Calu3 (cell line): ENCODE measurements at regions not wholly inside any gene's neighbourhood (a gene's known extent, or its start where the extent isn't known, plus 50 kb on each side); places are given as distances from the start of the nearest gene placed in this dataset.
"Not testable (repeated sequence)": the region's sequence is repeated elsewhere in the genome, so short reads cannot be mapped to it uniquely, and the experiment has no call there.

ENCODE experiments used
- BruUV-seq: library from RNA; stranded (reverse); fragments of 400-500 nt; replicated peaks from 2 replicates; lab custom pipeline; 2021; lab: Mats Ljungman, UMichigan
- CTCF ChIA-PET: fragments of 300-600 bp; sonication (Branson Sonifier 250); formaldehyde crosslinking; loops from one replicate; lab custom pipeline; 2022; ENCODE audit warnings: antibody characterized with exemption; lab: Charles Lee
- DNase-seq: peaks from one replicate; pipeline ENCODE4 v3.0.0; 2022
- H3K27ac Mint-ChIP-seq: one replicate; pipeline ENCODE4 v1.8.0; 2022; ENCODE audit warnings: mixed read lengths; ENCODE audit not compliant: unreplicated experiment
- H3K27me3 Mint-ChIP-seq: one replicate; pipeline ENCODE4 v1.8.0; 2022; ENCODE audit warnings: mixed read lengths; ENCODE audit not compliant: unreplicated experiment
- H3K36me3 Mint-ChIP-seq: one replicate; pipeline ENCODE4 v1.8.0; 2022; ENCODE audit warnings: mild to moderate bottlenecking, moderate library complexity, mixed read lengths; ENCODE audit not compliant: insufficient read depth, unreplicated experiment
- H3K4me1 Mint-ChIP-seq: one replicate; pipeline ENCODE4 v1.8.0; 2022; ENCODE audit warnings: mild to moderate bottlenecking, low read depth, mixed read lengths; ENCODE audit not compliant: unreplicated experiment
- H3K4me3 Mint-ChIP-seq: one replicate; pipeline ENCODE4 v1.8.0; 2022; ENCODE audit warnings: mild to moderate bottlenecking, low read depth, moderate library complexity, mixed read lengths; ENCODE audit not compliant: unreplicated experiment
- H3K9me3 Mint-ChIP-seq: one replicate; pipeline ENCODE4 v1.8.0; 2022; ENCODE audit warnings: low read depth, mixed read lengths; ENCODE audit not compliant: unreplicated experiment
- intact Hi-C: fragments of 100-400 bp; cut with micrococcal nuclease; formaldehyde crosslinking; loops from one replicate; pipeline ENCODE4 v1.10.0; 2022; ENCODE audit not compliant: unreplicated experiment
- TF ChIP-seq, protein P1 (sequence below): fragments of 200-600 bp; IDR thresholded peaks from one replicate; pipeline ENCODE4 v1.8.0; 2022; ENCODE audit warnings: antibody characterized with exemption; ENCODE audit not compliant: unreplicated experiment

GRCh38 chr3:176106380-176106779 lies 1090.9 kb downstream of the TBL1XR1 start:
- CTCF ChIA-PET: no interaction called here
- H3K36me3 Mint-ChIP-seq: no peaks in the 10 kb centered on the region
- no peaks in the 10 kb centered on the region for H3K4me1 Mint-ChIP-seq
- TF ChIP-seq, protein P1, sequence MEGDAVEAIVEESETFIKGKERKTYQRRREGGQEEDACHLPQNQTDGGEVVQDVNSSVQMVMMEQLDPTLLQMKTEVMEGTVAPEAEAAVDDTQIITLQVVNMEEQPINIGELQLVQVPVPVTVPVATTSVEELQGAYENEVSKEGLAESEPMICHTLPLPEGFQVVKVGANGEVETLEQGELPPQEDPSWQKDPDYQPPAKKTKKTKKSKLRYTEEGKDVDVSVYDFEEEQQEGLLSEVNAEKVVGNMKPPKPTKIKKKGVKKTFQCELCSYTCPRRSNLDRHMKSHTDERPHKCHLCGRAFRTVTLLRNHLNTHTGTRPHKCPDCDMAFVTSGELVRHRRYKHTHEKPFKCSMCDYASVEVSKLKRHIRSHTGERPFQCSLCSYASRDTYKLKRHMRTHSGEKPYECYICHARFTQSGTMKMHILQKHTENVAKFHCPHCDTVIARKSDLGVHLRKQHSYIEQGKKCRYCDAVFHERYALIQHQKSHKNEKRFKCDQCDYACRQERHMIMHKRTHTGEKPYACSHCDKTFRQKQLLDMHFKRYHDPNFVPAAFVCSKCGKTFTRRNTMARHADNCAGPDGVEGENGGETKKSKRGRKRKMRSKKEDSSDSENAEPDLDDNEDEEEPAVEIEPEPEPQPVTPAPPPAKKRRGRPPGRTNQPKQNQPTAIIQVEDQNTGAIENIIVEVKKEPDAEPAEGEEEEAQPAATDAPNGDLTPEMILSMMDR: no peak
- H3K9me3 Mint-ChIP-seq: peaks cover 2% of the 10 kb centered on the region
- intact Hi-C loops: no loop called here
- BruUV-seq: no TSS peak
- no peak overlapping the region for H3K4me3 Mint-ChIP-seq
- DNase-seq: no peak
- H3K27me3 Mint-ChIP-seq: no peaks in the 10 kb centered on the region
- no peak overlapping the region for H3K27ac Mint-ChIP-seq

GRCh38 chr3:176097027-176097426 lies 1100.3 kb downstream of the TBL1XR1 start:
- peaks cover 2% of the 10 kb centered on the region for H3K9me3 Mint-ChIP-seq
- no TSS peak for BruUV-seq

DNA sequence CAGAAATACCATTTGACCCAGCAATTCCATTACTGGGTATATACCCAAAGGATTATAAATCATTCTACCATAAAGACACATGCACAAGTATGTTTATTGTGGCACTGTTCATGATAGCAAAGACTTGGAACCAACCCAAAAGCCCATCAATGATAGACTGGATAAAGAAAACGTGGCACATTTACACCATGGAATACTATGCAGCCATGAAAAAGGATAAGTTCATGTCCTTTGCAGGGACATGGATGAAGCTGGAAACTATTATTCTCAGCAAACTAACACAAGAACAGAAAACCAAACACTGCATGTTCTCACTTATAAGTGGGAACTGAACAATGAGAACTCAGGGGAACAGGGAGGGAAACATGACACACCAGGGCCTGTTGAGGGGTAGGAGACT lies 1103.4 kb downstream of the TBL1XR1 start:
- H3K27ac Mint-ChIP-seq, H3K9me3 Mint-ChIP-seq, H3K27me3 Mint-ChIP-seq, DNase-seq, CTCF ChIA-PET, H3K4me1 Mint-ChIP-seq, BruUV-seq, H3K4me3 Mint-ChIP-seq, intact Hi-C loops, H3K36me3 Mint-ChIP-seq: not testable (repeated sequence)

More at GRCh38 chr3:176097027-176097426, 1100.3 kb downstream of the TBL1XR1 start:
- Mint-ChIP-seq H3K27ac (no peak overlapping the region), H3K27me3 (no peaks in the 10 kb centered on the region), H3K36me3 (no peaks in the 10 kb centered on the region), H3K4me1 (no peaks in the 10 kb centered on the region), H3K4me3 (no peak overlapping the region)
- intact Hi-C loops: no loop called here
- no peak for DNase-seq
- CTCF ChIA-PET: no interaction called here
- TF ChIP-seq, protein P1: no peak

GRCh38 chr3:176090727-176091126 lies 1106.6 kb downstream of the TBL1XR1 start:
- H3K4me1 Mint-ChIP-seq: no peaks in the 10 kb centered on the region
- intact Hi-C loops: no loop called here
- TF ChIP-seq, protein P1: no peak

GRCh38 chr3:176088962-176089383 lies 1108.3 kb downstream of the TBL1XR1 start:
- Mint-ChIP-seq H3K4me3 (no peak overlapping the region), H3K4me1 (no peaks in the 10 kb centered on the region), H3K9me3 (peaks cover 2% of the 10 kb centered on the region), H3K27me3 (no peaks in the 10 kb centered on the region), H3K27ac (no peak overlapping the region), H3K36me3 (no peaks in the 10 kb centered on the region)
- intact Hi-C loops: no loop called here
- no TSS peak for BruUV-seq
- no peak for DNase-seq
- TF ChIP-seq, protein P1: no peak
- CTCF ChIA-PET: interaction anchor here (1.1 kb wide), 1 partner anchor 9 kb away, joined by 3 read pairs; no protein-coding TSS in a partner anchor

More at GRCh38 chr3:176090727-176091126, 1106.6 kb downstream of the TBL1XR1 start:
- Mint-ChIP-seq H3K27me3 (no peaks in the 10 kb centered on the region), H3K36me3 (no peaks in the 10 kb centered on the region), H3K27ac (no peak overlapping the region), H3K4me3 (no peak overlapping the region), H3K9me3 (peaks cover 2% of the 10 kb centered on the region)
- BruUV-seq: no TSS peak
- DNase-seq: no peak
- CTCF ChIA-PET: no interaction called here
